ENCODE measurements at regions not wholly inside any gene's neighbourhood (a gene's known extent, or its start where the extent isn't known, plus 50 kb on each side); places are given as distances from the start of the nearest gene placed in this dataset.

- TF ChIP-seq JUN (CRISPR knock-in tag; IDR thresholded peaks at IDR 0.05) (no peak), ATF3 (CRISPR knock-in tag; conservative IDR thresholded peaks at IDR 0.05) (no peak), KAT7 (CRISPR knock-in tag; IDR thresholded peaks at IDR 0.05; ENCODE audit: borderline replicate concordance) (no peak), ATF1 (CRISPR knock-in tag; IDR thresholded peaks at IDR 0.05) (no peak), ZNF232 (CRISPR knock-in tag; IDR thresholded peaks at IDR 0.05) (no peak), MLX (CRISPR knock-in tag; IDR thresholded peaks at IDR 0.05) (no peak), TEAD1 (CRISPR knock-in tag; IDR thresholded peaks at IDR 0.05) (no peak), TEAD4 (CRISPR knock-in tag; IDR thresholded peaks at IDR 0.05) (no peak), SMAD4 (CRISPR knock-in tag; IDR thresholded peaks at IDR 0.05) (no peak), TP53 (CRISPR knock-in tag; IDR thresholded peaks at IDR 0.05) (no peak)
- TF ChIP-seq, protein P1, sequence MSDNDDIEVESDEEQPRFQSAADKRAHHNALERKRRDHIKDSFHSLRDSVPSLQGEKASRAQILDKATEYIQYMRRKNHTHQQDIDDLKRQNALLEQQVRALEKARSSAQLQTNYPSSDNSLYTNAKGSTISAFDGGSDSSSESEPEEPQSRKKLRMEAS (CRISPR knock-in tag; IDR thresholded peaks at IDR 0.05) = no peak
- TF ChIP-seq, protein P2, sequence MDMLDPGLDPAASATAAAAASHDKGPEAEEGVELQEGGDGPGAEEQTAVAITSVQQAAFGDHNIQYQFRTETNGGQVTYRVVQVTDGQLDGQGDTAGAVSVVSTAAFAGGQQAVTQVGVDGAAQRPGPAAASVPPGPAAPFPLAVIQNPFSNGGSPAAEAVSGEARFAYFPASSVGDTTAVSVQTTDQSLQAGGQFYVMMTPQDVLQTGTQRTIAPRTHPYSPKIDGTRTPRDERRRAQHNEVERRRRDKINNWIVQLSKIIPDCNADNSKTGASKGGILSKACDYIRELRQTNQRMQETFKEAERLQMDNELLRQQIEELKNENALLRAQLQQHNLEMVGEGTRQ (CRISPR knock-in tag; IDR thresholded peaks at IDR 0.05) = no peak
These were observed 397.5 kb downstream of the HDGFL1 start for GRCh38 chr6:22966691-22967422.
